ENCODE measurements at regions not wholly inside any gene's neighbourhood (a gene's known extent, or its start where the extent isn't known, plus 50 kb on each side); places are given as distances from the start of the nearest gene placed in this dataset.

DNA sequence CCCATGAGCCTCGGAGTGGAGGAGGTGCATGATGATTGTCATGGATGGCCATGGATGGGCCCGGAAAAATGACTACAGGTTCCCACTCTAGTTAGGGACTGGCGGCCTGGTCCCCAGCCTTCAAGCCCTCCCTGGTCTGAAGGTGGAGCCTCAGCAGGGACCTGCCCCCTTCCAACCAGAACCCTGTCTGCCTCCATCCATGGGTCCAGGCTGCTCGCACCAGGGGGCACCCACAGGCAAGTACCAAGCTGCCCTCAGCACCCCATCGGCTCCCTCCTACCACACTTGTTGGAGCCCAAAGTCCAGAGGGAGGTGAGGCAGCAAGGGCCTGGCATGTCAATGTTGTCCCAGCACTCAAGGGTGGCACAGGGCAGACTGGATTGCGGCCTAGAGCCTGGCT is 2468.6 kb downstream of the PCDH7 start:
- Histone ChIP-seq H3K4me1 (ENCODE audit: insufficient read depth) (no peaks in the 10 kb centered on the region), H3K9me3 (ENCODE audit: low read depth) (no peaks in the 10 kb centered on the region), H4K20me1 (ENCODE audit: insufficient read depth, poor library complexity, severe bottlenecking) (no peaks in the 10 kb centered on the region), H3K27me3 (no peaks in the 10 kb centered on the region), H3K4me3 (no peak overlapping the region), H3K4me2 (no peak overlapping the region), H3K79me2 (no peaks in the 10 kb centered on the region), H3K9me2 (replicated peaks; ENCODE audit: insufficient read depth) (no peaks in the 10 kb centered on the region), H3K27ac (no peak overlapping the region), H3K36me3 (replicated peaks; ENCODE audit: insufficient read depth, low read depth) (no peaks in the 10 kb centered on the region), H2AFZ (no peak overlapping the region)
- WGBS (ENCODE audit: low lambda C conversion rate, missing lambda C conversion rate), result 89% methylated on average over 6 of the region's 6 CpGs
- DNase-seq (ENCODE audit: low spot score), result no peak
- TF ChIP-seq EZH2phosphoT487 (IDR thresholded peaks at IDR 0.05; ENCODE audit: low read depth, severe bottlenecking, unreplicated experiment), result no peak
- TF ChIP-seq, protein P1, sequence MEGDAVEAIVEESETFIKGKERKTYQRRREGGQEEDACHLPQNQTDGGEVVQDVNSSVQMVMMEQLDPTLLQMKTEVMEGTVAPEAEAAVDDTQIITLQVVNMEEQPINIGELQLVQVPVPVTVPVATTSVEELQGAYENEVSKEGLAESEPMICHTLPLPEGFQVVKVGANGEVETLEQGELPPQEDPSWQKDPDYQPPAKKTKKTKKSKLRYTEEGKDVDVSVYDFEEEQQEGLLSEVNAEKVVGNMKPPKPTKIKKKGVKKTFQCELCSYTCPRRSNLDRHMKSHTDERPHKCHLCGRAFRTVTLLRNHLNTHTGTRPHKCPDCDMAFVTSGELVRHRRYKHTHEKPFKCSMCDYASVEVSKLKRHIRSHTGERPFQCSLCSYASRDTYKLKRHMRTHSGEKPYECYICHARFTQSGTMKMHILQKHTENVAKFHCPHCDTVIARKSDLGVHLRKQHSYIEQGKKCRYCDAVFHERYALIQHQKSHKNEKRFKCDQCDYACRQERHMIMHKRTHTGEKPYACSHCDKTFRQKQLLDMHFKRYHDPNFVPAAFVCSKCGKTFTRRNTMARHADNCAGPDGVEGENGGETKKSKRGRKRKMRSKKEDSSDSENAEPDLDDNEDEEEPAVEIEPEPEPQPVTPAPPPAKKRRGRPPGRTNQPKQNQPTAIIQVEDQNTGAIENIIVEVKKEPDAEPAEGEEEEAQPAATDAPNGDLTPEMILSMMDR (IDR thresholded peaks at IDR 0.05; ENCODE audit: poor library complexity), result no peak
- no peak for TF ChIP-seq EZH2 (IDR thresholded peaks at IDR 0.05; ENCODE audit: borderline replicate concordance)

DNA sequence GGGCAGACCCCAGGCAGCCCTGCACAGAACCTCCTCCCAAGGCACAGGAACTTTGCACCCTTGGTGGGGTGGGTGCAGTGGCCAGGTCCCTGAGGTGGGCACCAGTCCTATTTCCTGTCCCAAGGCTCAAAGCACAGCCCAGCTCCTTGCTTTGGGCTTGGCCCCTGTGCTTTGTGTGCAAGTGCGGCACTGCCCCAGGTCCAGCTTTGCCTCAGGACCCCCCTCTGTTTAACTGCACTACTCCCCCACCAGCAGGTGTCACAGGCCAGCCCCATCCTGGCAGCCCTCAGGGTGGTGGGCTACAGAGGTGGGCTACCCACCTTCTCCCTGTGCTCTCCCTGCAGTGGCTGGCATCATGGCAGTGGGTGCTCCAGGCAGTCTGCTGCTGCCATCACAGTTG is 2469.0 kb downstream of the PCDH7 start:
- DNase-seq (ENCODE audit: low spot score), result no peak
- TF ChIP-seq, protein P1 (IDR thresholded peaks at IDR 0.05; ENCODE audit: poor library complexity), result no peak
- TF ChIP-seq EZH2 (IDR thresholded peaks at IDR 0.05; ENCODE audit: borderline replicate concordance) (no peak), EZH2phosphoT487 (IDR thresholded peaks at IDR 0.05; ENCODE audit: low read depth, severe bottlenecking, unreplicated experiment) (no peak)
- Histone ChIP-seq H3K79me2 (no peaks in the 10 kb centered on the region), H3K36me3 (replicated peaks; ENCODE audit: insufficient read depth, low read depth) (no peaks in the 10 kb centered on the region), H2AFZ (no peak overlapping the region), H3K4me2 (no peak overlapping the region), H4K20me1 (ENCODE audit: insufficient read depth, poor library complexity, severe bottlenecking) (no peaks in the 10 kb centered on the region), H3K27ac (no peak overlapping the region), H3K4me3 (no peak overlapping the region), H3K9me3 (ENCODE audit: low read depth) (no peaks in the 10 kb centered on the region), H3K27me3 (no peaks in the 10 kb centered on the region), H3K9me2 (replicated peaks; ENCODE audit: insufficient read depth) (no peaks in the 10 kb centered on the region), H3K4me1 (ENCODE audit: insufficient read depth) (no peaks in the 10 kb centered on the region)
- 92% methylated on average over 1 of the region's 1 CpG for WGBS (ENCODE audit: low lambda C conversion rate, missing lambda C conversion rate)

DNA sequence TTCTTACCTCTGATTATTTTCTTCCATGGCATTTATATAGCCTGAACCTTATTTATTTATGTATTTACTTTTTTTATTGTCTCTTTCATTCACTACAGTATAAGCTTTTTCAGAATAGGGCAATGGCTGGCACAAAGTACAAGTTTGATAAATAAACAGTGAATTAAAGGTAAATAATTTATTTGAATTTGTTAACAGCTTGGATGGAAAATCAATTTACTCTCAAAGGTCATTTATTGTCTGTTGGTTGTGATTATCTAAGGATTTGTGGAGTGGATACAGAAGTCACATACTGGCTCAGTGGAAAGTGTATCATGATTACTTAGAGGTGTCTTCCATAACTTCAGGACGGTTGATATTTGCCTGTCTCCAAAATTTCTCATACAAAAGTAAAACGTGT is 2472.9 kb downstream of the PCDH7 start:
- 78% methylated on average over 2 of the region's 2 CpGs for WGBS (ENCODE audit: low lambda C conversion rate, missing lambda C conversion rate)
- no peak overlapping the region for H3K4me2 ChIP-seq

More for the DNA sequence above, 2472.9 kb downstream of the PCDH7 start:
- no peaks in the 10 kb centered on the region for H4K20me1 ChIP-seq (ENCODE audit: insufficient read depth, poor library complexity, severe bottlenecking)
- no peaks in the 10 kb centered on the region for H3K79me2 ChIP-seq
- no peaks in the 10 kb centered on the region for H3K9me2 ChIP-seq (replicated peaks; ENCODE audit: insufficient read depth)
- no peak overlapping the region for H2AFZ ChIP-seq
- TF ChIP-seq EZH2 (IDR thresholded peaks at IDR 0.05; ENCODE audit: borderline replicate concordance) (no peak), EZH2phosphoT487 (IDR thresholded peaks at IDR 0.05; ENCODE audit: low read depth, severe bottlenecking, unreplicated experiment) (no peak)
- TF ChIP-seq, protein P1 (IDR thresholded peaks at IDR 0.05; ENCODE audit: poor library complexity), result no peak
- no peak for DNase-seq (ENCODE audit: low spot score)
- no peaks in the 10 kb centered on the region for H3K9me3 ChIP-seq (ENCODE audit: low read depth)
- no peaks in the 10 kb centered on the region for H3K36me3 ChIP-seq (replicated peaks; ENCODE audit: insufficient read depth, low read depth)
- no peaks in the 10 kb centered on the region for H3K4me1 ChIP-seq (ENCODE audit: insufficient read depth)
- no peak overlapping the region for H3K4me3 ChIP-seq
- H3K27me3 ChIP-seq, result no peaks in the 10 kb centered on the region
- H3K27ac ChIP-seq, result no peak overlapping the region
